Left hindlimb (tissue), 1 donor: ENCODE measurements at regions not wholly inside any gene's neighbourhood (a gene's known extent, or its start where the extent isn't known, plus 50 kb on each side); places are given as distances from the start of the nearest gene placed in this dataset.
A peak's percentile ranks its signal among the peaks of the same experiment; 100 is the strongest.
"Not testable (repeated sequence)": the region's sequence is repeated elsewhere in the genome, so short reads cannot be mapped to it uniquely, and the experiment has no call there.

Experiments
- DNase-seq: peaks from one replicate; pipeline ENCODE4 v3.0.0-alpha.2; 2018

GRCh38 chr7:145252031-145252430, 416.2 kb upstream of the TPK1 start:
- DNase-seq: no peak

GRCh38 chr7:145224775-145225174, 388.9 kb upstream of the TPK1 start:
- DNase-seq: no peak

- no peak for DNase-seq
These were observed 383.6 kb upstream of the TPK1 start for GRCh38 chr7:145219461-145219860.

- no peak for DNase-seq
These were observed 381.0 kb upstream of the TPK1 start for GRCh38 chr7:145216866-145217265.

DNA sequence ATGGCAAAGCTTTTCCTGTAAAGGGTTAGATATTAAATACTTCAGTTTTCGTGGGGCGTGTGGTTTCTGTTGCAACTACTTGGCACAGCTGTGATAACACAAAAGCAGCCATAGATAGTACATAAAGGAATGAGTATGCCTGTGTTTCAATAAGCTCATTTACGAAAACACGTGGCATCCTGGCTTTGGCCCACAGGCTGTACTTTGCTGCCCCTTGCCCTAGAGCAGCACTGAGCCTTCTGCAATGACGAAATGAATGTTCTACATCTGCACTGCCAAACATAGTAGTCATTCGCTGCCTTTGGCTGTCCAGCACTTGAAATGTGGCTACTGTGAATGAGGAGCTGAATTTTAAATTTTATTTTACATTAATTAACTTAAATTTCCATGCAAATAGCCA, 376.2 kb upstream of the TPK1 start:
- DNase-seq: no peak

DNA sequence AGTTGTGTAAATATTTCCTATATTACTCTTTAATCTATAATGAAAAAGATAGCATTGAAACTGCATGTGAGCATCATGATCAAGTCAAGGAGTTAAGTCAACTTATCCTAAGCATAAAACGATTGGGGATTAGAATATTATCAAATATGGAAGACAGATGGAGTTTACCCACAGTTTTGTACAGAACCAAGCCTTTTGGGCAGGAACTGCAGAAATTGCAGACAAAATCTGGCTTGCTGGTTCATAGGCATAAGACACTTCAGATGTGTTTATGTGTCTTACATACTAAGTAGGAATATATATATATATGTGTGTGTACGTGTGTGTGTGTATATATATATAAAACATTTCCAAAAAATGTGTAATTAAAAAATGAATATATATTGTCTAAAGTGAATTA, 375.4 kb upstream of the TPK1 start:
- DNase-seq: no peak

- DNase-seq: no peak
These were observed 358.1 kb upstream of the TPK1 start for GRCh38 chr7:145193951-145194350.

GRCh38 chr7:145184956-145185355, 349.1 kb upstream of the TPK1 start:
- DNase-seq: no peak

GRCh38 chr7:145183069-145183468, 347.2 kb upstream of the TPK1 start:
- no peak for DNase-seq

DNA sequence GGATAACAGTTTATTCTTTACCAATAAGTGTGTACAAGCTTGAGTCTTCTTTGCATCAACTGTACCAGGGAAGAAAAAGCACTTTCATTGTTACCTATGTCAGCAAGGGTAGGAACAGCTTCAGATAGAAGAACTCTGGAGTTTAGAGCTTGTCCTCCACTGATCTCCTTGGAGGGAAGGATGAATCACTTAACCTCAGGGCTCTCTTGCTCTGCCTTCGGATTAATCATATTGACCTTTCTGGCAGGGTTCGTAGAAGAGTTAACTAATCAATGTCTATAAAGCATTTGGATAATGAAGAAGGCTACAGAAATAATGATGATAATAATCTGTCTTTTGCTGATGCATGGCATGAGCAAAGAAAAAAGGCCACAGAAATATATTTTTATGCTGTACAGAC, 339.5 kb upstream of the TPK1 start:
- DNase-seq: no peak

GRCh38 chr7:145169908-145170307, 334.1 kb upstream of the TPK1 start:
- no peak for DNase-seq

DNA sequence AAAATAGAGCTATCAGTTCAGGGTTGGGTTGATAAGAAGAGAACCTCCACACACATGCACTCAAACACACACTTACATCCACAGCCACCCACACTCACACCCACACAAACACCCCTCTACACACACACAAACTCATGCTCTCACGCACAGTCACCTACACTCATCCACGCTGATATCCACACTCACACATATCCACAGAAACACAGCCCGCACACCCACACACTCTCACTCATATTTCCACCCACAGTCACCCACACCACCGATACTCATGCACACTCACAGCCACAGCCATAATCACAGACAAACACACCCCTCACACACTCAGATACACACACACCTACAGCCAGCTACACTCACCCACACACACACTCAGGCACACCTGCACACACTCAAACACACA, 333.0 kb upstream of the TPK1 start:
- no peak for DNase-seq

- no peak for DNase-seq
These were observed 332.6 kb upstream of the TPK1 start for GRCh38 chr7:145168427-145168826.

- DNase-seq: no peak
These were observed 321.0 kb upstream of the TPK1 start for GRCh38 chr7:145156834-145157233.

DNA sequence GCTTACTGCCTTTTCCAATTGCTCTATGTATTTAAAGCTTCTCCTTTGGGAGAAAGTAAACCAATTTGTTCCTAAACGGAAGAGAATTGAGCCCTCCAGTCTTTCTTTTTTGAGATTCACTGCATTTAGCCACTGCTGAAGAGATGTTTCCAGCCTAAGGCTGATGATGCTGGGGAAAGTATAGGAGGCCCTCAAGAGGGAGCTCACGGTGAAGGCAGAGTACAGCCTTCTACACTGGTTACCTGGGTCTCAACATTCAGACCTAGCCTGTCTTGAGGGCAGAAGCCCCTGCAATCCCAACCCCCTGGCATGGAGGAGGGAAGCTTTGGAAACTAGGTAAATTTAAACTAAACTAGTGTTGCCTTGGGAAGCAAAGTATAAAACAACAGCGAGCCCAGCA, 316.7 kb upstream of the TPK1 start:
- no peak for DNase-seq

DNA sequence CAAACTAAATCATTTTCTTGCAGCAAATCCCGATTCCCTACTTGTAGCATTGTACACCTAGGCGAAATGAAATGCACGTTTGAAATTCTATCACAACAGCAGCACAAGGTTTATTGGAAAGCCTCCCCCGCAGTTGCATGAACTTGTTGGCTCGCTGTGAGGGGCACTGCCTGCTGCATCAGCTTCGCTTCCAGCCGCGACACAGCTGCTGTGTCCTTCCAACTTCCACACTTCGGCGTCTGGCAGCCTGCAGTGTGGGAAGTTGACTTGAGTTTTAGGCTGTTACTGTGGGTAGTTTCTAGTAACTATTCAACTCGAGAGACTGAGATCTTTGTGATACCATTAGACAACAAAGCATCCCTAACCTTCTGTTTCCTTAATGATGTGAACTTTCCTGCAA, 315.8 kb upstream of the TPK1 start:
- DNase-seq: peak; percentile 34

DNA sequence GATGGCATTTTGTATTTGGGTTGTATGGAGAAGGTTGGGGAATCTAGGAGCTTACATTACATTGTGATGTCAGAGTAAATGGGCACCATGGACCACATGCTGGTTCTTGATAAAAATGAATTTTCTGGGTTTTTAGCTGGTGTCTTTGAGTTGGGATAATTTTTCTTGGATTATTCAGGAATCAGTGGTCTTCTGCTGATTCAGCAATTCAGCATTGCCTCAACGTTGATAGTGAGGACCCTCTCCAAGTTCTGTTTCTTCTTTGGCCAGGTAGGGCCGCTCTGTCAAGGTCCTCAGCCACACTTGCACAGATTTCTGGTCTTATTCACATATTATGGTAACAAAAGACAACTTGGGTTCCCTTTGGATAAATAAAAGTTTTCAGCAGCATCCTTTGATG, 312.0 kb upstream of the TPK1 start:
- DNase-seq: no peak

GRCh38 chr7:145143685-145144084, 307.8 kb upstream of the TPK1 start:
- no peak for DNase-seq

- DNase-seq: no peak
These were observed 298.5 kb upstream of the TPK1 start for GRCh38 chr7:145134377-145134776.

DNA sequence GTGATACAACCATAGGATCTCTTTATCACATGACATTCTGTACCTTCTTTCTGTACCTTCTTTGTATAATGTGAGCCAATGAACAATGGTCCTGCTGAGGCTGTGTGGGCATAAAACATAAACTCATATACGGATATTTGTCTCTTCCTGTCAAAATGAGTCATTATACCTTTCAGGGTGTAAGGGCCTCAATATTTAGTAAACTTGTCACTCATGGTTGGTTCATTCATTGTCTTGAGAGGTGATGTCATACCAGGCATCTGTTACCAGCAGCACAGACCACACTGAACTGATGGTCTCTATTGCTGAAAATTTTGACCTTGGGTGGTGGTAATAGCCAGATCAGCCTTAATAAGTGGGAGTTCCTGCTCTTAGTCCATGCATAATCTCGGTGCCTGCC, 287.6 kb upstream of the TPK1 start:
- no peak for DNase-seq

- DNase-seq: no peak
These were observed 270.1 kb upstream of the TPK1 start for GRCh38 chr7:145106001-145106400.

GRCh38 chr7:145105561-145105960, 269.7 kb upstream of the TPK1 start:
- DNase-seq: no peak

GRCh38 chr7:145104400-145104799, 268.5 kb upstream of the TPK1 start:
- no peak for DNase-seq

DNA sequence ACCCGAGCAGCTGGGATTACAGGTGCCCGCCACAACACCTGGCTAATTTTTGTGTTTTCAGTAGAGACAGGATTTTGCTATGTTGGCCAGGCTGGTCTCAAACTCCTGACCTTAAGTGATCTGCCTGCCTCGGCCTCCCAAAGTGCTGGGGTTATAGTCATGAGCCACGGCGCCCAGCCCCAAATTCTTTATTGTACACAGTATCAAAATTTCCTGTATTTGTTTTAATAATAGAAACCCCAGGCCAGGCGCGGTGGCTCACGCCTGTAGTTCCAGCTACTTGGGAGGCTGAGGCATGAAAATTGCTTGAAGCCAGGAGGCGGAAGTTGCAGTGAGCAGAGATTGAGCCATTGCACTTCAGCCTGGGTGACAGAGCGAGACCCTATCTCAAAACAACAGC, 266.3 kb upstream of the TPK1 start:
- DNase-seq: not testable (repeated sequence)

DNA sequence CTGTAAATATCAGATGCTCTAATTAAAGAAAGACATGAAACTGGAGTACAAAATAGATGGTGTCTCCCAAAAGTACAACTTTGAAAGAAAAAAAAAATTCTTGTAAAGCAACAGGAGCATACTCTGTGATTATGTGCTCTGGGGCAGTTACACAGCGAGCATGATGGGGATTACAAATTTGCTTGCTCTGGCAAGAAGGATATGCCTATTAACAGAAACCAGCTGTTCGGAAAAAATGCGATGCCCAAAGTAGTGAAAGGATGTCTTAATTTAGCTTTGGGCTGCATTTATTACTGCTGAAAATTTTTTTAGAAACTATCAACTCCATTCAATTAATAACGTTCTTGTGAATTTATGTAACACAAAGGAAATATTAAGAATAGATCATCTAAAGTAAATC, 256.9 kb upstream of the TPK1 start:
- DNase-seq: peak; percentile 27

DNA sequence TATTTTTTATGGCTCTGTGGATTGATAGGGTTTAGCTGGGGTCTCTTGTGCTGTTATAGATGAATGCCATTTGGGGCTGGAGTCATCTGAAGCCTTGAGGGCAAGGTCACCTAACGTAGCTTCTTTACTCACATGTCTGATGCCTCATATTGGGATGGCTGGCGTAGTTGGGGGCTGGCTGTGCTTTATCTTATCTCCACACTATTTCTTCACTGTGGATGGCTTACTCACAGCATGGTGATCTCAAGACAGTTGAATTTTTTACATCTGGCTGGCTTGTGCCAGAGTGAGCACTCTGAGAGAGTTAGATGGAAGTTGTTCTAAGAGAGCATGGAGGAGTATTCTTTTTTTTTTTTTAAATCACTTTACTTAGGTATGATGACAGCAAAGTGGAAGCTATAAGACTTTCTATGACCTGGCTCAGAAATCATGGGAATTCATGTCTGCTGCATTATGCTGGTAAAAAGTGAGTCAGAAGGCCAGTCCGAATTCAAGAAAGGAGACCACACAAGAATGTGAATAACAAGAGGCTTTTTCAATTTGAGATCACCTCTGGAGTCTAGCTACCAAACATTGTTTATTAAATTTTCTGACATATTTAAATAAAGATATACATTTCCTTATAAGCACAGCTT, 252.4 kb upstream of the TPK1 start:
- DNase-seq: no peak
